A172 (cell line): ENCODE measurements at regions not wholly inside any gene's neighbourhood (a gene's known extent, or its start where the extent isn't known, plus 50 kb on each side); places are given as distances from the start of the nearest gene placed in this dataset.
"Not testable (repeated sequence)": the region's sequence is repeated elsewhere in the genome, so short reads cannot be mapped to it uniquely, and the experiment has no call there.

Source experiments
- DNase-seq: peaks from one replicate; pipeline ENCODE4 v3.0.0-alpha.2; 2015; ENCODE audit warnings: low spot score

- DNase-seq = no peak
Measured at GRCh38 chr5:167104351-167104750, 1187.1 kb upstream of the WWC1 start.

GRCh38 chr5:167105941-167106340, 1185.5 kb upstream of the WWC1 start:
- no peak for DNase-seq

- no peak for DNase-seq
Measured at GRCh38 chr5:167107684-167108083, 1183.8 kb upstream of the WWC1 start.

- not testable (repeated sequence) for DNase-seq
Measured at GRCh38 chr5:167108266-167108665, 1183.2 kb upstream of the WWC1 start.

- DNase-seq = no peak
Measured at GRCh38 chr5:167112556-167112955, 1178.9 kb upstream of the WWC1 start.

- DNase-seq = no peak
Measured at GRCh38 chr5:167122267-167122666, 1169.2 kb upstream of the WWC1 start.

- DNase-seq = no peak
Measured at GRCh38 chr5:167123126-167123525, 1168.3 kb upstream of the WWC1 start.

GRCh38 chr5:167128581-167128980, 1162.9 kb upstream of the WWC1 start:
- DNase-seq = no peak

GRCh38 chr5:167140548-167141291, 1150.7 kb upstream of the WWC1 start:
- no peak for DNase-seq

- DNase-seq = no peak
Measured at GRCh38 chr5:167143716-167144115, 1147.7 kb upstream of the WWC1 start.

GRCh38 chr5:167145841-167146240, 1145.6 kb upstream of the WWC1 start:
- DNase-seq = no peak

GRCh38 chr5:167147879-167148278, 1143.6 kb upstream of the WWC1 start:
- peak; percentile 15 for DNase-seq

- no peak for DNase-seq
Measured at GRCh38 chr5:167150661-167151060, 1140.8 kb upstream of the WWC1 start.

- DNase-seq = no peak
Measured at GRCh38 chr5:167152561-167152960, 1138.9 kb upstream of the WWC1 start.

GRCh38 chr5:167155387-167156005, 1135.9 kb upstream of the WWC1 start:
- DNase-seq = no peak

GRCh38 chr5:167156446-167156845, 1135.0 kb upstream of the WWC1 start:
- no peak for DNase-seq

- DNase-seq = no peak
Measured at GRCh38 chr5:167158588-167158987, 1132.9 kb upstream of the WWC1 start.

GRCh38 chr5:167160388-167160787, 1131.1 kb upstream of the WWC1 start:
- no peak for DNase-seq

- no peak for DNase-seq
Measured at GRCh38 chr5:167166696-167167095, 1124.7 kb upstream of the WWC1 start.

GRCh38 chr5:167167191-167167795, 1124.2 kb upstream of the WWC1 start:
- DNase-seq = peak; percentile 40

- DNase-seq = no peak
Measured at GRCh38 chr5:167168971-167169370, 1122.5 kb upstream of the WWC1 start.

- DNase-seq = no peak
Measured at GRCh38 chr5:167171056-167171455, 1120.4 kb upstream of the WWC1 start.

- no peak for DNase-seq
Measured at GRCh38 chr5:167177736-167178135, 1113.7 kb upstream of the WWC1 start.
